Trophoblast cell (in vitro differentiated cells and primary cell): ENCODE measurements at regions not wholly inside any gene's neighbourhood (a gene's known extent, or its start where the extent isn't known, plus 50 kb on each side); places are given as distances from the start of the nearest gene placed in this dataset.

ENCODE experiments used
- DNase-seq, 2 donors: peaks; one replicate each; pipeline ENCODE4 v3.0.0-alpha.2; 2016
- H2AFZ ChIP-seq: 2 replicates; pipeline ENCODE4 v1.6.1; 2013; ENCODE audit warnings: low read length, moderate library complexity, mild to moderate bottlenecking; ENCODE audit not compliant: insufficient read depth, poor library complexity
- H2AK5ac ChIP-seq: 2 replicates; pipeline ENCODE4 v1.6.1; 2013; ENCODE audit warnings: mild to moderate bottlenecking, low read length
- H2BK120ac ChIP-seq: 2 replicates; pipeline ENCODE4 v1.6.1; 2013; ENCODE audit warnings: low read length, mild to moderate bottlenecking, moderate library complexity; ENCODE audit not compliant: insufficient read depth, poor library complexity
- H2BK12ac ChIP-seq: 2 replicates; pipeline ENCODE4 v1.6.1; 2013; ENCODE audit warnings: mild to moderate bottlenecking, low read length, moderate library complexity
- H2BK5ac ChIP-seq: 2 replicates; pipeline ENCODE4 v1.6.1; 2013; ENCODE audit warnings: low read length, low read depth, moderate library complexity, mild to moderate bottlenecking; ENCODE audit not compliant: poor library complexity
- H3K14ac ChIP-seq: 2 replicates; pipeline ENCODE4 v1.6.1; 2013; ENCODE audit warnings: mild to moderate bottlenecking, low read length
- H3K18ac ChIP-seq: 2 replicates; pipeline ENCODE4 v1.6.1; 2013; ENCODE audit warnings: mild to moderate bottlenecking, low read length
- H3K23ac ChIP-seq: 2 replicates; pipeline ENCODE4 v1.6.1; 2013; ENCODE audit warnings: low read length
- H3K27ac ChIP-seq: 2 replicates; pipeline ENCODE4 v1.5.1; 2013; ENCODE audit warnings: low read depth, mild to moderate bottlenecking, inconsistent platforms, low read length, moderate library complexity
- H3K27me3 ChIP-seq: 2 replicates; pipeline ENCODE4 v1.6.1; 2013; ENCODE audit warnings: inconsistent platforms, mild to moderate bottlenecking, low read length, moderate library complexity; ENCODE audit not compliant: insufficient read depth
- H3K36me3 ChIP-seq, 2 experiments: 1 replicate in 1 of 2; 2 replicates in 1 of 2; pipeline ENCODE4 v1.6.1; 2013; ENCODE audit warnings: low read length in 2 of 2, mild to moderate bottlenecking in 2 of 2, moderate library complexity in 1 of 2; ENCODE audit not compliant: insufficient read depth in 2 of 2, control insufficient read depth in 1 of 2
- H3K4ac ChIP-seq: 2 replicates; pipeline ENCODE4 v1.6.1; 2013; ENCODE audit warnings: low read depth, mild to moderate bottlenecking, low read length, moderate library complexity
- H3K4me1 ChIP-seq, 2 experiments: 1 replicate in 1 of 2; 2 replicates in 1 of 2; pipeline ENCODE4 v1.6.1; 2013; ENCODE audit warnings: low read length in 2 of 2, mild to moderate bottlenecking in 2 of 2, moderate library complexity in 1 of 2; ENCODE audit not compliant: insufficient read depth in 2 of 2, control insufficient read depth in 1 of 2
- H3K4me2 ChIP-seq: 2 replicates; pipeline ENCODE4 v1.6.1; 2013; ENCODE audit warnings: inconsistent platforms, mild to moderate bottlenecking, low read length, moderate library complexity
- H3K4me3 ChIP-seq: 2 replicates; pipeline ENCODE4 v1.5.1; 2013; ENCODE audit warnings: mild to moderate bottlenecking, low read depth, low read length, inconsistent platforms
- H3K79me1 ChIP-seq: one replicate; pipeline ENCODE4 v1.6.1; 2013; ENCODE audit warnings: low read length
- H3K79me2 ChIP-seq: 2 replicates; pipeline ENCODE4 v1.6.1; 2013; ENCODE audit warnings: low read length, mild to moderate bottlenecking; ENCODE audit not compliant: control insufficient read depth, insufficient read depth, poor library complexity
- H3K9ac ChIP-seq: 2 replicates; pipeline ENCODE4 v1.6.1; 2013; ENCODE audit warnings: mild to moderate bottlenecking, low read length
- H3K9me3 ChIP-seq: 2 replicates; pipeline ENCODE4 v1.6.1; 2013; ENCODE audit warnings: low read depth, mild to moderate bottlenecking, control low read depth, inconsistent platforms, low read length; ENCODE audit not compliant: insufficient read depth
- H4K12ac ChIP-seq: 2 replicates; pipeline ENCODE4 v1.6.1; 2013; ENCODE audit warnings: low read depth, mild to moderate bottlenecking, low read length, moderate library complexity
- H4K8ac ChIP-seq: 2 replicates; pipeline ENCODE4 v1.6.1; 2013; ENCODE audit warnings: low read depth, mild to moderate bottlenecking, low read length, moderate library complexity
- H4K91ac ChIP-seq: one replicate; pipeline ENCODE4 v1.6.1; 2013; ENCODE audit warnings: low read depth, mild to moderate bottlenecking, low read length, moderate library complexity
- WGBS: extraction: QIAGEN DNeasy Blood & Tissue Kit; methylation state at CpG from one replicate; pipeline ENCODE4 v1.1.7; 2013; ENCODE audit warnings: missing lambda C conversion rate; ENCODE audit not compliant: insufficient read length, insufficient coverage; ENCODE audit errors: extremely low coverage; 5-methylcytosine and 5-hydroxymethylcytosine counted together

DNA sequence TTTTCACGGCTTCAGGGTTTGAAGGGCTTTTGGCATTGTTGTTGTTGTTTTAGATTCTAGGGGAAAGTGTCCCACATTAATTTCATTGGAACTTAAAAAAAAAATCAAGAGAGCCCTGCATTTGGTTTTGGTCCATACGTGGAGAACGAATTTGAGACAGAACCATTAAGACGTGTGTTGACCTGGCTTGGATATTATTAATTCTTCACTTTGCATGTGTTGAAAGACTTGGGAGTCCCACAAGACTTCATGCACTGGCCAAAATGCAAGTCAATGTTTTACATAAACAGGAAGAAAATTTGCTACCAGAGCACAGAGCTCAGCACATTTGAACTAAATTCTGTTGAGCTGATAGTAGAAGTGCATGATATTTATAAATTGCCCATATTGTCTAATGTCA is 761.2 kb upstream of the ACVR2A start:
- no peak overlapping the region for H3K4me2 ChIP-seq
- no peak overlapping the region for H2BK12ac ChIP-seq
- no peaks in the 10 kb centered on the region for H3K79me2 ChIP-seq
- H2AK5ac ChIP-seq, result no peak overlapping the region
- no peak overlapping the region for H3K4ac ChIP-seq
- H3K36me3 ChIP-seq, result no peaks in the 10 kb centered on the region
- no peak overlapping the region for H3K9ac ChIP-seq
- H3K4me1 ChIP-seq, result no peaks in the 10 kb centered on the region
- H2BK5ac ChIP-seq, result no peak overlapping the region
- no peak overlapping the region for H3K18ac ChIP-seq
- H4K91ac ChIP-seq, result no peak overlapping the region
- no peaks in the 10 kb centered on the region for H3K79me1 ChIP-seq
- H3K27ac ChIP-seq, result no peak overlapping the region
- WGBS, result no CpG with 5 or more reads among the region's 4 CpGs
- no peak for DNase-seq
- H3K27me3 ChIP-seq, result no peaks in the 10 kb centered on the region
- H3K9me3 ChIP-seq, result no peaks in the 10 kb centered on the region
- no peak overlapping the region for H2AFZ ChIP-seq
- no peak overlapping the region for H3K14ac ChIP-seq
- no peak overlapping the region for H3K23ac ChIP-seq
- H4K12ac ChIP-seq, result no peak overlapping the region
- H4K8ac ChIP-seq, result no peak overlapping the region
- H2BK120ac ChIP-seq, result no peak overlapping the region
- no peak overlapping the region for H3K4me3 ChIP-seq

DNA sequence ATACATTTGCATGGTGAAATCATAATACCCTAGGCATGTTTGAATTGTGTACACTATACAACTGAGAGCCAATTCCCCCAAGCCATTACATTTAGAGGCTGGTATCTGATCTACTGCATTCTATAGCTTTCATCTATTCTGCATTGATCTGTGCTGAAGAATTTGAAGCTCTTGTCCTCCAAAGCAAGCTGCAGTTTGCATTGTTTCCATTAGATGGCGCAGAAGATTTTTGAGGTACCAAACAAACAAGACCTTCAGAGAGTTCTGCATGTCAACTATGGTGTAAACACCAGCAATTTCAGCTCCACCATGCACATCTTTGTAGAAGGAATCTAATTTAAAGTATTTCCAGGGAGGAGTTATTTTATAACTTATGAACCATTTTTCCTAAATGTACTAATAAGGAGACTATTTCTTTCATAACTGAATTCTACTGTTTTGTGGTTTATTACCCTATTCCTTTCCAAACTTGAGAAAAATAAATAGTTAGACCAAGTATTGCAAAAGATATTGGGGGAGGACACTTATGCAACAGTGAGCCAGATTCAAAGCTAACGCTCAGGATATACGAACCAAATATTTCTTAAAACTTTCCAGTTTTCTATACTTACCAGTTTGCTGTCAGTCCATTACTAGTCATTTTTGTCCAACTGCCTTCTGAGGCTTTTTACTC is 761.8 kb upstream of the ACVR2A start:
- H3K9ac ChIP-seq, result no peak overlapping the region
- no peak overlapping the region for H3K27ac ChIP-seq
- WGBS, result no CpG with 5 or more reads among the region's 3 CpGs

DNA sequence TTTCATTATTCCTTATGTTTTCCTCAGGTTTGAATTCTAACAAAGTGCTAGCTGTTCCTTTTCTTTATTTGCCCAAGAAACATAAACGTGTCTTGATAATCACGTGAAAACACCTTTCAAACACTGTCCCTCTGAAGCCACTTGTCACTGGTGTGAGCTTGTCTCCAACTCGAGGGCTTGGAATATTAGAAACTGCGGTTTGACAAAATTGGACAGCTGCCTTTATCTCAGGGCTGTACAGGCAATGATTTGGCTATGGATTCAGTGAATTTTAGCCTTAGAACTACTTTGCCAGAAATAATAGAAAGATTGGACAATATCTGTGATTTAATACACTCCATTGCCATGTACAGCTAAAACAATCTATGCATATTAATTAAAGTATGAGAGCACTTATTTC is 763.0 kb upstream of the ACVR2A start:
- Histone ChIP-seq H3K23ac (no peak overlapping the region), H3K36me3 (no peaks in the 10 kb centered on the region), H3K4ac (no peak overlapping the region), H3K4me1 (no peaks in the 10 kb centered on the region), H4K91ac (no peak overlapping the region), H3K9ac (no peak overlapping the region), H2BK120ac (no peak overlapping the region), H3K9me3 (no peaks in the 10 kb centered on the region), H2AK5ac (no peak overlapping the region), H4K8ac (no peak overlapping the region), H2BK5ac (no peak overlapping the region), H3K79me2 (no peaks in the 10 kb centered on the region), H2AFZ (no peak overlapping the region), H3K18ac (no peak overlapping the region), H3K79me1 (no peaks in the 10 kb centered on the region), H4K12ac (no peak overlapping the region), H3K4me3 (no peak overlapping the region), H3K27me3 (no peaks in the 10 kb centered on the region), H3K27ac (no peak overlapping the region), H2BK12ac (no peak overlapping the region), H3K4me2 (no peak overlapping the region), H3K14ac (no peak overlapping the region)
- DNase-seq, result no peak
- no CpG with 5 or more reads among the region's 4 CpGs for WGBS

More for the DNA sequence above, 761.8 kb upstream of the ACVR2A start:
- Histone ChIP-seq H3K23ac (no peak overlapping the region), H4K8ac (no peak overlapping the region), H3K79me1 (no peaks in the 10 kb centered on the region), H3K36me3 (no peaks in the 10 kb centered on the region), H2BK12ac (no peak overlapping the region), H2BK5ac (no peak overlapping the region), H4K12ac (no peak overlapping the region), H2BK120ac (no peak overlapping the region), H3K4me1 (no peaks in the 10 kb centered on the region), H2AK5ac (no peak overlapping the region), H4K91ac (no peak overlapping the region), H3K4me3 (no peak overlapping the region), H2AFZ (no peak overlapping the region), H3K4ac (no peak overlapping the region), H3K9me3 (no peaks in the 10 kb centered on the region), H3K4me2 (no peak overlapping the region), H3K27me3 (no peaks in the 10 kb centered on the region), H3K79me2 (no peaks in the 10 kb centered on the region), H3K14ac (no peak overlapping the region), H3K18ac (no peak overlapping the region)
- peak; percentile 55 to 90 for DNase-seq

DNA sequence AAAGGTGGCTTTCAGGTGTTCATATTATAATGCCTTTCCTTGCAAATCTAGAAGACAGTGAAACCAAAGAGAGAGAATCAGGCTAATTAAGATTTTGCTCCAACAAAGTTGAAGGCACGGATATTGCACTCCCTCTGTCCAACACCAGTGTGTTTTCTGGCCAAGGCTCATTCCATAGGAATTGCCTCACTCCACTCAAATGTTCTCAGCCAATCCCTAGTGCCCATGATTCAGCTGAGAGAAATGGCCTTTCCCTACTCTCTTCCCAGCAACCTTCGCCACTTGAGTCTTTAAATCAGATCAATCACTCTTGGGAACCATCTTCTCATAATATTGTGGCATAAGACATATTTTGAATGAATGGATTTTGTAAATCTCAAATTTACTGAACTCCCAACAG is 768.2 kb upstream of the ACVR2A start:
- Histone ChIP-seq H3K79me1 (no peaks in the 10 kb centered on the region), H3K4ac (no peak overlapping the region), H3K9me3 (no peaks in the 10 kb centered on the region), H3K9ac (no peak overlapping the region), H3K4me3 (no peak overlapping the region), H3K14ac (no peak overlapping the region), H3K23ac (no peak overlapping the region), H4K12ac (no peak overlapping the region), H2AK5ac (no peak overlapping the region), H4K91ac (no peak overlapping the region), H3K79me2 (no peaks in the 10 kb centered on the region), H3K27ac (no peak overlapping the region), H2BK5ac (no peak overlapping the region), H2BK120ac (no peak overlapping the region), H3K27me3 (no peaks in the 10 kb centered on the region), H2AFZ (no peak overlapping the region), H4K8ac (no peak overlapping the region), H2BK12ac (no peak overlapping the region), H3K4me2 (no peak overlapping the region), H3K36me3 (no peaks in the 10 kb centered on the region), H3K4me1 (no peaks in the 10 kb centered on the region), H3K18ac (no peak overlapping the region)
- peak in 1 of 2 donors; percentile 40 for DNase-seq
- no CpG with 5 or more reads among the region's 2 CpGs for WGBS
